Suprapubic skin (tissue), 4 donors: ENCODE measurements at regions not wholly inside any gene's neighbourhood (a gene's known extent, or its start where the extent isn't known, plus 50 kb on each side); places are given as distances from the start of the nearest gene placed in this dataset.
"Not testable (repeated sequence)": the region's sequence is repeated elsewhere in the genome, so short reads cannot be mapped to it uniquely, and the experiment has no call there.

Source experiments
- DNase-seq, 2 donors: peaks; one replicate each; pipeline ENCODE4 v3.0.0-alpha.2; 2019; ENCODE audit warnings: low spot score in 2 of 2
- H3K27ac ChIP-seq: fragments of 200-600 bp; sonication (generic); one replicate; pipeline ENCODE4 v1.5.1; 2019
- H3K27me3 ChIP-seq: fragments of 200-600 bp; sonication (generic); one replicate; pipeline ENCODE4 v1.5.1; 2019
- H3K36me3 ChIP-seq: fragments of 200-600 bp; sonication (generic); one replicate; pipeline ENCODE4 v1.5.1; 2019
- H3K4me1 ChIP-seq: fragments of 200-600 bp; sonication (generic); one replicate; pipeline ENCODE4 v1.5.1; 2019
- H3K4me3 ChIP-seq: fragments of 200-600 bp; sonication (generic); one replicate; pipeline ENCODE4 v1.5.1; 2019; ENCODE audit warnings: mild to moderate bottlenecking
- H3K9me3 ChIP-seq: fragments of 200-600 bp; sonication (generic); one replicate; pipeline ENCODE4 v1.5.1; 2019
- CTCF ChIP-seq, 2 donors: fragments of 200-600 bp in 1 of 2; fragments of 450-650 bp in 1 of 2; sonication (generic) in 1 of 2; IDR thresholded peaks; one replicate each; pipeline ENCODE4 v1.5.1; 2016 to 2019; ENCODE audit warnings: antibody characterized with exemption in 2 of 2, mild to moderate bottlenecking in 1 of 2, moderate library complexity in 1 of 2
- EP300 ChIP-seq: sonication (generic); formaldehyde crosslinking; IDR thresholded peaks from one replicate; pipeline ENCODE4 v1.6.1; 2017; ENCODE audit warnings: antibody characterized with exemption
- POLR2A ChIP-seq, 2 donors: fragments of 450-650 bp; IDR thresholded peaks; one replicate each; pipeline ENCODE4 v1.6.1; 2017; ENCODE audit warnings: antibody characterized with exemption in 2 of 2, mild to moderate bottlenecking in 2 of 2, moderate library complexity in 2 of 2
- POLR2AphosphoS5 ChIP-seq, 3 donors: sonication (generic); formaldehyde crosslinking; IDR thresholded peaks; one replicate each; pipeline ENCODE4 v1.6.1; 2017; ENCODE audit warnings: antibody characterized with exemption in 3 of 3
- WGBS: methylation state at CpG from one replicate; pipeline ENCODE4 v1.1.5; 2018; 5-methylcytosine and 5-hydroxymethylcytosine counted together

GRCh38 chr16:22652463-22652845, 141.8 kb downstream of the NPIPB5 start:
- TF ChIP-seq CTCF (IDR thresholded peaks at IDR 0.05) (no peak), POLR2AphosphoS5 (IDR thresholded peaks at IDR 0.05) (no peak), EP300 (no peak), POLR2A (IDR thresholded peaks at IDR 0.05) (no peak)
- 81% methylated on average over 2 of the region's 2 CpGs for WGBS
- Histone ChIP-seq H3K4me1 (no peaks in the 10 kb centered on the region), H3K27me3 (peaks cover 18% of the 10 kb centered on the region), H3K36me3 (no peaks in the 10 kb centered on the region), H3K9me3 (no peaks in the 10 kb centered on the region), H3K27ac (no peak overlapping the region), H3K4me3 (no peak overlapping the region)
- DNase-seq = peak in 1 of 2 donors; percentile 62

- no peak overlapping the region for H3K4me3 ChIP-seq
- peaks cover 11% of the 10 kb centered on the region for H3K27me3 ChIP-seq
- DNase-seq = peak in 1 of 2 donors; percentile 76
- H3K9me3 ChIP-seq = no peaks in the 10 kb centered on the region
- no peak overlapping the region for H3K27ac ChIP-seq
- no peaks in the 10 kb centered on the region for H3K4me1 ChIP-seq
- TF ChIP-seq POLR2AphosphoS5 (IDR thresholded peaks at IDR 0.05) (no peak), POLR2A (IDR thresholded peaks at IDR 0.05) (no peak), CTCF (IDR thresholded peaks at IDR 0.05) (no peak), EP300 (no peak)
- H3K36me3 ChIP-seq = no peaks in the 10 kb centered on the region
- WGBS = 93% methylated on average over 6 of the region's 6 CpGs
Observed at GRCh38 chr16:22653876-22654275, 143.2 kb downstream of the NPIPB5 start.

DNA sequence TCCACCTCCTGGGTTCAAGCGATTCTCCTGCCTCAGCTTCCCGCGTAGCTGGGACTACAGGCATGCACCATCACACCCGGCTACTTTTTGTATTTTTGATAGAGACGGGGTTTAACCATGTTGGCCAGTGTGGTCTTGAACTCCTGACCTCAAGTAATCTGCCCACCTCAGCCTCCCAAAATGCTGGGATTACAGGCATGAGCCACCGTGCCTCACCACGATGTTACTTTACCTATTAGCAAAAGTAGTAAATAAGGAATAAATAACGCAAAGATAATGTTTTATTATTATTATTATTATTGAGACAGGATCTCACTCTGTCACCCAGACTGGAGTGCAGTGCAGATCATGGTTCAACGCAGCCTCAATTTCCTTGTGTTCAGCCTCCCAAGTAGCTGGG, 145.9 kb downstream of the NPIPB5 start:
- H3K4me1 ChIP-seq, H3K27me3 ChIP-seq, H3K4me3 ChIP-seq, H3K27ac ChIP-seq, H3K36me3 ChIP-seq, H3K9me3 ChIP-seq: not testable (repeated sequence)
- peak in 1 of 2 donors; percentile 65 for DNase-seq
- WGBS = 94% methylated on average over 9 of the region's 9 CpGs

GRCh38 chr16:22659933-22660332, 149.2 kb downstream of the NPIPB5 start:
- DNase-seq = peak in 1 of 2 donors; percentile 56
- H3K27me3 ChIP-seq = peaks cover 28% of the 10 kb centered on the region
- no peaks in the 10 kb centered on the region for H3K36me3 ChIP-seq
- H3K9me3 ChIP-seq = no peaks in the 10 kb centered on the region
- no peak overlapping the region for H3K4me3 ChIP-seq
- 58% methylated on average over 4 of the region's 4 CpGs for WGBS
- TF ChIP-seq CTCF (IDR thresholded peaks at IDR 0.05) (no peak), EP300 (no peak), POLR2A (IDR thresholded peaks at IDR 0.05) (no peak), POLR2AphosphoS5 (IDR thresholded peaks at IDR 0.05) (no peak)
- no peak overlapping the region for H3K27ac ChIP-seq
- H3K4me1 ChIP-seq = no peaks in the 10 kb centered on the region

GRCh38 chr16:22660441-22661160, 149.9 kb downstream of the NPIPB5 start:
- Histone ChIP-seq H3K4me3 (no peak overlapping the region), H3K9me3 (no peaks in the 10 kb centered on the region), H3K27me3 (peaks cover 30% of the 10 kb centered on the region), H3K36me3 (no peaks in the 10 kb centered on the region), H3K4me1 (no peaks in the 10 kb centered on the region), H3K27ac (no peak overlapping the region)
- WGBS = 65% methylated on average over 5 of the region's 5 CpGs
- DNase-seq = peak in 1 of 2 donors; percentile 34
- no peak for TF ChIP-seq CTCF (IDR thresholded peaks at IDR 0.05)
- TF ChIP-seq EP300 = no peak
- no peak for TF ChIP-seq POLR2A (IDR thresholded peaks at IDR 0.05)
- no peak for TF ChIP-seq POLR2AphosphoS5 (IDR thresholded peaks at IDR 0.05)
